Vagina (tissue), 2 donors: ENCODE measurements at regions not wholly inside any gene's neighbourhood (a gene's known extent, or its start where the extent isn't known, plus 50 kb on each side); places are given as distances from the start of the nearest gene placed in this dataset.
A peak's percentile ranks its signal among the peaks of the same experiment; 100 is the strongest.

Experiments
- DNase-seq, 2 donors: peaks; one replicate each; pipeline ENCODE4 v3.0.0-alpha.2; 2017; ENCODE audit errors: extremely low spot score in 2 of 2
- H3K27ac ChIP-seq: fragments of 200-600 bp; sonication (generic); one replicate; pipeline ENCODE4 v1.5.1; 2019
- H3K27me3 ChIP-seq: fragments of 200-600 bp; sonication (generic); one replicate; pipeline ENCODE4 v1.5.1; 2019
- H3K36me3 ChIP-seq, 2 donors: fragments of 200-600 bp; sonication (generic); one replicate each; pipeline ENCODE4 v1.5.1; 2017 to 2019
- H3K4me1 ChIP-seq: fragments of 200-600 bp; sonication (generic); one replicate; pipeline ENCODE4 v1.5.1; 2019
- H3K4me3 ChIP-seq, 2 donors: fragments of 200-600 bp; sonication (generic); 1 replicate in 1 of 2; 2 replicates in 1 of 2; pipeline ENCODE4 v1.5.1; 2016 to 2019
- H3K9me3 ChIP-seq: fragments of 200-600 bp; sonication (generic); one replicate; pipeline ENCODE4 v1.5.1; 2019
- CTCF ChIP-seq, 3 experiments: fragments of 450-650 bp in 2 of 3; fragments of 200-600 bp in 1 of 3; sonication (generic) in 1 of 3; IDR thresholded peaks; one replicate each; pipeline ENCODE4 v1.5.1; 2017 to 2019; ENCODE audit warnings: antibody characterized with exemption in 3 of 3, mild to moderate bottlenecking in 2 of 3, moderate library complexity in 2 of 3
- POLR2A ChIP-seq, 2 donors: fragments of 450-650 bp; IDR thresholded peaks; one replicate each; pipeline ENCODE4 v1.6.1; 2017; ENCODE audit warnings: antibody characterized with exemption in 2 of 2, mild to moderate bottlenecking in 2 of 2, moderate library complexity in 2 of 2
- POLR2AphosphoS5 ChIP-seq, 2 donors: sonication (generic); formaldehyde crosslinking; IDR thresholded peaks; one replicate each; pipeline ENCODE4 v1.9.0; 2017; ENCODE audit warnings: antibody characterized with exemption in 2 of 2, mild to moderate bottlenecking in 2 of 2, low read depth in 1 of 2; ENCODE audit not compliant: insufficient read depth in 1 of 2
- intact Hi-C: fragments of 100-400 bp; cut with DNase I; formaldehyde crosslinking; loops from one replicate; pipeline ENCODE4 v1.15.1; 2023

DNA sequence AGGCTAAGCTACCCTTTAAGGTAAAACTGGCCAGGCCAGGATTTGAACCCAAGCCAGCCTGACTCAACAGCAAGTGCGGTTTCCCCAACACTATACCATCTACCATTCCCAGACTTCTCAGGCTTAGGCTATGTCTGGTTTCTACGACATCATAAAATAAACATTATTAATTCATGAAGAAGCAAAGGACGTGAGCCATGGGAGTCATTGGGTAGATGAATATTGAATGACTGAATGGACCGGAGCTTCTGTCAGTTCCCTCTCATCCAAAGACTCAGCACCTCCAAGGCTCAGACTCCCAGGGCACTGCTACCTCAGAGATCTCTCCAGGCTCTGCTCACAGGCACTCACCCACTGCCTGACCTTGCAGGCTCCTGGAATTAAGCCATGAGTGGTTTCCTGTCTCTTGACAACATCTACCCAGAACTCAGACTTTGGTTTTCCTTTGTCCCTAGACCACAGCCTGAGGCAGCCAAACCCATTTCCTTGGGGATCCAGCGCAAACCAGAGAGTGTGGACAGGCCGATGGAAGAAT lies 64.6 kb upstream of the STEAP1B start:
- Histone ChIP-seq H3K27me3 (no peaks in the 10 kb centered on the region), H3K9me3 (no peaks in the 10 kb centered on the region), H3K4me3 (no peak overlapping the region), H3K36me3 (no peaks in the 10 kb centered on the region), H3K27ac (no peak overlapping the region), H3K4me1 (peaks cover 27% of the 10 kb centered on the region)
- DNase-seq = peak in 1 of 2 donors; percentile 77
- no peak for TF ChIP-seq POLR2A (IDR thresholded peaks at IDR 0.05)
- no peak for TF ChIP-seq CTCF (IDR thresholded peaks at IDR 0.05)
- no peak for TF ChIP-seq POLR2AphosphoS5 (IDR thresholded peaks at IDR 0.05; ENCODE audit: insufficient read depth in 1 of 2, low read depth in 1 of 2)
- intact Hi-C loops = loop anchor here (5.0 kb wide), 1 partner anchor 218 kb away; no protein-coding TSS in a partner anchor

DNA sequence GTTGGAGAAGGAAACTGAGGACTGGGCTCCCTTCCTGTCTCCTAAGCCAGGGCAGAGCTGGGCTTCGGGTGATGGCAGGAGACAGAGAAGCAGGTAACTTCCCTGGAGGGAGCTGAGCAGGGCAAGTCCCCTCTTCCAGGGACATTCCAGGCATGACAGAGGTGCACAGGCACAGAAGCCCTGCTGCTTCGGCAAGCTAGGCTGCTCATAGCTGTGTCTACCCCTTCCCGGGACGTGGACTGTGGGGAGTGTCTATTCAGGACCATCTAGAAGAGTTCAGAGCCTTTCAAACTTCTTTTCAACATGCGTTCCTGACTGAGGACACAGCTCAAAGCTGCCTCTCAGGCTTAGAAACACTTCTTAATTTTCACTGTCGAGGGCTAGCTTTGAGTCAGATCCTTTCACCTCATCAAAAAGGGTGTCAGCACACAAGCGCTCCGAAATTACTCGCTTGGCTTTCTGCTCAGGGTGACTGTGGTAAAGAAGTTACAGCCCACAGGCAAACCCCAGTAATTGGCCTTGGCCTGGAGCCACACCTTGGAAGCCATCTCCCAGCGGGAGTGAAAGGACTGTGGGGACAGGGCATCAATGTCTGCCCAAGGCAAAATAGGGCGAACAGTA lies 63.7 kb upstream of the STEAP1B start:
- peak in 1 of 2 donors; percentile 80 for DNase-seq
- Histone ChIP-seq H3K4me3 (no peak overlapping the region), H3K4me1 (peaks cover 27% of the 10 kb centered on the region), H3K9me3 (no peaks in the 10 kb centered on the region), H3K36me3 (no peaks in the 10 kb centered on the region), H3K27me3 (no peaks in the 10 kb centered on the region), H3K27ac (no peak overlapping the region)
- TF ChIP-seq CTCF (IDR thresholded peaks at IDR 0.05) = no peak
- no peak for TF ChIP-seq POLR2A (IDR thresholded peaks at IDR 0.05)
- TF ChIP-seq POLR2AphosphoS5 (IDR thresholded peaks at IDR 0.05; ENCODE audit: insufficient read depth in 1 of 2, low read depth in 1 of 2) = no peak
- intact Hi-C loops = loop anchor here (5.0 kb wide), 1 partner anchor 219 kb away; no protein-coding TSS in a partner anchor

- intact Hi-C loops = loop anchor here (5.0 kb wide), 1 partner anchor 219 kb away; no protein-coding TSS in a partner anchor
- DNase-seq = no peak
- no peak for TF ChIP-seq POLR2A (IDR thresholded peaks at IDR 0.05)
- no peak overlapping the region for H3K4me3 ChIP-seq
- no peak overlapping the region for H3K27ac ChIP-seq
- H3K9me3 ChIP-seq = no peaks in the 10 kb centered on the region
- no peaks in the 10 kb centered on the region for H3K27me3 ChIP-seq
- H3K4me1 ChIP-seq = peaks cover 27% of the 10 kb centered on the region
- no peaks in the 10 kb centered on the region for H3K36me3 ChIP-seq
Observed at GRCh38 chr7:22563032-22563501, 63.1 kb upstream of the STEAP1B start.

- H3K27ac ChIP-seq = no peak overlapping the region
- no peaks in the 10 kb centered on the region for H3K9me3 ChIP-seq
- no peak for TF ChIP-seq CTCF (IDR thresholded peaks at IDR 0.05)
- no peak for TF ChIP-seq POLR2AphosphoS5 (IDR thresholded peaks at IDR 0.05; ENCODE audit: insufficient read depth in 1 of 2, low read depth in 1 of 2)
- TF ChIP-seq POLR2A (IDR thresholded peaks at IDR 0.05) = no peak
- H3K36me3 ChIP-seq = no peaks in the 10 kb centered on the region
- no peak overlapping the region for H3K4me3 ChIP-seq
- intact Hi-C loops = loop anchor here (5.0 kb wide), 1 partner anchor 220 kb away; no protein-coding TSS in a partner anchor
- H3K27me3 ChIP-seq = no peaks in the 10 kb centered on the region
- peak in 1 of 2 donors; percentile 77 for DNase-seq
- peaks cover 27% of the 10 kb centered on the region for H3K4me1 ChIP-seq
Observed at GRCh38 chr7:22561895-22562593, 62.1 kb upstream of the STEAP1B start.

GRCh38 chr7:22561321-22561811 lies 61.4 kb upstream of the STEAP1B start:
- Histone ChIP-seq H3K27me3 (no peaks in the 10 kb centered on the region), H3K36me3 (no peaks in the 10 kb centered on the region), H3K9me3 (no peaks in the 10 kb centered on the region), H3K4me1 (peaks cover 27% of the 10 kb centered on the region), H3K27ac (no peak overlapping the region), H3K4me3 (no peak overlapping the region)
- intact Hi-C loops = loop anchor here (5.0 kb wide), 1 partner anchor 221 kb away; no protein-coding TSS in a partner anchor
- peak in 1 of 2 donors; percentile 89 for DNase-seq
- peak; percentile 17 to 65 for TF ChIP-seq POLR2AphosphoS5 (IDR thresholded peaks at IDR 0.05; ENCODE audit: insufficient read depth in 1 of 2, low read depth in 1 of 2)
- no peak for TF ChIP-seq POLR2A (IDR thresholded peaks at IDR 0.05)
- TF ChIP-seq CTCF (IDR thresholded peaks at IDR 0.05) = no peak
